HG03135 (cell line): ENCODE measurements at regions not wholly inside any gene's neighbourhood (a gene's known extent, or its start where the extent isn't known, plus 50 kb on each side); places are given as distances from the start of the nearest gene placed in this dataset.

Experiments
- ATAC-seq: cut with Tn5 transposase; IDR thresholded peaks from one replicate; pipeline ENCODE4 v1.9.1; 2021; ENCODE audit warnings: mild to moderate bottlenecking, moderate library complexity; ENCODE audit not compliant: unreplicated experiment

DNA sequence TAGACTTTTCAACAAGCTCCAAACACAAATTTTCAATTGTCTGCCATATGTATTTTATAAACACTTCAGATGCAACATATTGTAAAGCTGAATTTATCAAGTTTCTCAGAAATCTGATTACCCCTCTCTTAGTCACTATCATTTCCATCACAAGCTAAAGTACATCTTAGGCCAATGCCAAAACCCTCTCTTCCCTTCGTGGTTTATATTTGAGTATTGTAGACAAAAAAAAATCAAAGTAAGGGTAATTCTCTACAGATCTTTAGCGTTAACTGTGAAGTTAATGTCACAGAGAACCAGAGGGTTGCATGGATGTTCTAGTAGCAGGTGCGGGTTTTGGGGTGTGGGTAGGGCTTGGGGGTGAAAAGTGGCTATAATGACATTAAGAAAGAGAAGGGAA lies 387.7 kb upstream of the PTGER4 start:
- ATAC-seq = no peak

DNA sequence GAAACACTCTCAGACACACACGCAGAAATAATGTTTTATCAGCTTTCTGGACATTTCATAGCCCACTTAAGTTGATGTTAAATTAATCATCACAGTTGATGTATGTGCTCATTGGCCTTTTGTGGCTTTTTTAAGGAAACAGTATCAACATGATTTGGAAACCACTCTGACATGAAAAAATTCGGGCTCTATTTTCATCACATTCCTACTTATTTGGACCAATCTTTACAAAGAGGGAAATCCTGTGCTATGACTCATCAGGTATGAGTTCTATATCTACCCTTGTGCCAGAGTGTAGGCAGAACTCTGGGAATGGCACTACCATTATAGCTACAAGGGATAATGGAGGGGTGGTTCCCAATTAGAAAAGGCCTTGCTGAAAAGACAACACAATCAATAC lies 388.4 kb upstream of the PTGER4 start:
- ATAC-seq = no peak

DNA sequence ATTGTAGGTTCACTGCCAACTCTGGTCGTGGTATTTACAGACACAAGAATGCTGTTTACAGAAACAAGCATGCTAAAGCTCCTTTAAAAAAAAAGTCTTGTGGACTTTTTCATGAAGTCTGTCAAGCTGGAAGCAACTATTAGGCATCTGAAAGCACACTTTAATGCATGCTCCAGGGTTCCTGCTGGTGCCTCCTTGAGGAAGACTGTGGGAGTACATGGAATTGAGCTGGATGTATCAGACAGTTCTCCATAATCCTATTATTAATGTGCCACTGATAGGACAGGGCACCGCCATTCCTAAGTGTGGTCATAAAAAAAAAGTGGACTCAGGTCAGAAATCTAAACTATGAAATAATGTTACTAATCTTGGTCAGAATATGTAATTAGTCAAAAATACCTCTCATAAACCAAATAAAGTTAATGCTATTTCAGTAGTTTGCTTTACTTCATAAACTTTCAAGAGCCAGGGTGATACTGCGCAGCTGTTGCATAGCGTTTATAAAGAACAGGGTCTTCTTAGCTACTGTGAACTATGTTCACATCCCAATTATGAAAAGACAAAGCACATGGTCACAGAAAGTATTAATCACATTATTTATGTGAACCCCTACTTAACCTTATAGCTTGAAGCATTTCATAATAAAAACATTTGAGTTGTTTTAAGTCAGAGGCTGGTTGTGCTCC lies 390.8 kb upstream of the PTGER4 start:
- no peak for ATAC-seq

DNA sequence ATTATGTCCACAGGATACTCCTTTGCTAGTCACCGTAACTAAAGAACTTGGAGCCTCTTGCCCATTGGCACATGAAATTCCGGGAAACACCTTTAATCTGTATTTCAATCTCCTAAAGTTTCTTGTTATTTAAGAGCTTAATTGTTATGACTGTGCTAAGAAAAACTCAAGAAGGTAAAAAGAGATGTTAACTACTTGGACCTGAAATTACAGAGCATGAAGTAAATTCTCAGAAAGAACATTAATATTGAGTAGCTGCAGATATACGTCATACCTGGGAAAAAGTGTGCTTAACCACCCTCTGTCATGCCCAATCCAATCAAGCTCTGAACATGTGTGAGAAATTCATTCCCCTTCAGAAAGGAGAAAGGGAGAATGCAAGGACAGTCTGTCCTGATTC lies 394.9 kb upstream of the PTGER4 start:
- no peak for ATAC-seq

DNA sequence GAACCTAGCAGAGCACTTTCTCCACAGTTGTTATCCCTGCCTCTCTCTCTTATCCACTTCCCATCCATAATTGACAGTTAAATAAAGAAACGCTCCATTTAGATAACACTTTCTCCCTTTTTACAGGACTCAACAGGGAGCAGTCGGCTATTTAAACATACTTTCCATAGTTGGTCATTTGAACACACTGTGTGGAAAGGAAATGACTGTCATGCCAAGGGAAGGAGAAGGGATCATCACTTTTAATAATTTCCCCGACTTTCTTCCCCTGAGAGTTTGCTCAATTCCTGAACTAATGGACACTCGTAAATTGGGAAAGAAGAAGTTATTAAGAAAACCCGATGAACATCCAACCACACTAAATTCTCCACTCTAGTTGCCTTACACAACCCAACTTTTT lies 400.8 kb upstream of the PTGER4 start:
- ATAC-seq = no peak

DNA sequence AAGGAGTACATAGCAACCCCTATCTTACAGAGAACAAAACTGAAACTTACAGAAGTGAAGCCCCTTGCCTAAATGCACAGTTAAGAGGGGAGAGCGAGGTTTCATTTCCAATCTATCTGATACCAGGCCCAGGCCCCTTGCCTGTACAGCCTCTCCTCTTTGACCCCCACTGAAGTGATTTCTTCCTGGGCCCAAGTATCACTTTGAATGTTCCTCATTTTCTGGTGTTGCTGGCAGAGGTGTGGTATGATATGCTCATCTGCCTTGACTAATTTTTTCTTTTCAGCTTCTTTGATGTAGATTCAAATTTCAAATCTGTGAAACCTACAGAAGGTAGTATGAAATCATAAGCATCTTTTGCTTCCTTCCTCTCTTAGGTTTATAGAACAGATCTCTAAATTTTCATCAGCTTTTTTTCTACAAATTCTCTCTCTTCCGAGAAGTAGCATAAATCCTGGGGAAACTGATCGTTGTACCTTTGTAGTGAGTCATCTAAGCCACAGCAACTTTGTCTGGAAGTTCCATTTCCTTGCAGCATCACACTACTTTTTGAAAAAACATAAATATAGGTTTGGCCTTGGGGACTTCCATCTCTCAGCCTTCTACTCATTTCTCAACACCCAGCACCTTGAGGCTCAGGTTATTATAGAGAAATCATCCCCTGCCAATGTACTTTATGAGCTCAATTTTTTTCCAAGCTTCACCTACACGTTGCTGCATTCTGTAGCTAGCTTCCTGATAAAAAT lies 402.4 kb upstream of the PTGER4 start:
- peak; percentile 47 for ATAC-seq

DNA sequence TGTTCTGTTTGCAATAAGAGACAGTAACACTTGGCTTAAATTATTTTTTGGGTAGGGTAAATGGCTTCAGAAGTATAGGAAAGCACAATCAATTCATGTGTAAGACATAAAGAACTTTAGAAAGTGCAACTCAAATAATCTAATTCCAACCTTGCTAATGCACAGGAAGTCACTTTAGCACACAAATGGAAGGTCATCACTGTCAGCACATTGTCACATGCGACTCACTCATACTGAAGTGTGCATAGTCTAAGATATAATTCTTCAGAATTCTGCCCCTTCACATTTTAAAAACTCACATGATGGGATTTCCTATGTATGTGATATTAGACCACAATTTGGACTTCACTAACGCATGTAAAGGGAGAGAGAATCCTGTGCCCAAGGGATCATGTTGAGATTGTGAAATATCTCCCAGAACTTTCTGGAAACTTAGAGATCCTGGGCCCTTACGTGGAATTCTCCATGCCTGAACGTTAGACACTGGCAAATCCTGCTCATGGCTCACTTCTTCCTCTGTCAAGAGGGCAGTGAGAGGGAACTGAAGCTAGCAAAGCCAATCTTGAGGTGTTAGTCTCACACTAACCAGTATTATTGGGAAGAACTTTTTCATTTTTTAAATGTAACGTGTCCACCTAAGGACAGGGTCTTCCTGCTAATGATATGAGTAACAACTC lies 403.2 kb upstream of the PTGER4 start:
- peak; percentile 18 for ATAC-seq

DNA sequence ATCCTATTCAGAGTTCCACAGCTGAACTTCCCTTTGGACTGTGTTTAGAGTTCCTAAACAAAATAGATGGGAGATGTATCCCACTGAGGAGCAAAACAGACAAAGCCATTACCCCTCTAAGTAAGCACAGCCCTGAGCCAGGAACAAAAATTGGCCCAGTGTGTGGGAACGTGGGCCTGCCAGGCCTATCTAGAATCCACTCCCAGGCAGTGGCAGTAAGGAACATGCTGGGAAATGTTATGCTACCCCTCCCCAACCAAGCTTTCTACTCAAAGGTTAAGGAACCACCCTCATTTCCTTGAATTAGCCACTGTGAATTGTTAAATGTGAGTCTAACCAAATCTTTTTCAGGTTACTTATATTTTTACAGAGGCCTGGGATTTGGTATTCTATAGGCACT lies 405.1 kb upstream of the PTGER4 start:
- ATAC-seq = no peak

DNA sequence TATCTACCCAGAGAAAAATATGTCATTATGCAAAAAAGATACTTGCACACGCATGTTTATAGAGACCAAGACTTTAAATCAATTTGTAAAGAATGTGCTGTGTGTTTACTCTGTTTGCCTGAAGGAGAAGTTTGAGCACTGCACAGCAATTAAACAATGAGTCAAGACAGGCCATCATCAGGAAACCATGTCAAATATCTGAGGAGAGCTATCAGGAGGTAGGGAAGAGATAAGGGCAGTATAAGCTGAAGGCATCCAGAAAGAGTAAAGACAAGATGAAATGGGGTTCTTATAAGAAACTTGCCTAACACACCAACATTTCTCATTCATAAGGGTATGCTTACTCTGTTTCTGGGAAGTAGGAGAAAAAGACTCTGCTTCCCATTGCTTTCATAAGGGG lies 405.8 kb upstream of the PTGER4 start:
- ATAC-seq = no peak

DNA sequence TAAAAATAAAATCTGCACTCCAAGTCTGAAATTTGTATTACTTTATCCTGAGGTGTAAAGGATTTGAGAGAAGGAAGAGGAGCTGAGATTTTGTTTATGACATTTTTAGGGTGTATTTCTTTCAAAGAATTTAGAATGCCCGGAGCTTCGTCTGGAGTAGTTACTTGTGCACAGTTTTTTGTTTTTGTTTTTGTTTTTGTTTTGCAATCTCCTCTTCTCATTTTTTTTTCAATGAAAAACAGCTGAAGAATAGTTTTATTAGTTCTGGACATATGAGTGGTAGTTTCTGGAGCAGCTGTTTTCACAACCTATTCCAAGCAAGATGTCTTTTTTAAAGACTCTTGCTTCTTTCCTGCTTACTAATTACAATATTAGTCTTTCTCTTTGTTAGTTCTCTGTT lies 408.2 kb upstream of the PTGER4 start:
- ATAC-seq = no peak

DNA sequence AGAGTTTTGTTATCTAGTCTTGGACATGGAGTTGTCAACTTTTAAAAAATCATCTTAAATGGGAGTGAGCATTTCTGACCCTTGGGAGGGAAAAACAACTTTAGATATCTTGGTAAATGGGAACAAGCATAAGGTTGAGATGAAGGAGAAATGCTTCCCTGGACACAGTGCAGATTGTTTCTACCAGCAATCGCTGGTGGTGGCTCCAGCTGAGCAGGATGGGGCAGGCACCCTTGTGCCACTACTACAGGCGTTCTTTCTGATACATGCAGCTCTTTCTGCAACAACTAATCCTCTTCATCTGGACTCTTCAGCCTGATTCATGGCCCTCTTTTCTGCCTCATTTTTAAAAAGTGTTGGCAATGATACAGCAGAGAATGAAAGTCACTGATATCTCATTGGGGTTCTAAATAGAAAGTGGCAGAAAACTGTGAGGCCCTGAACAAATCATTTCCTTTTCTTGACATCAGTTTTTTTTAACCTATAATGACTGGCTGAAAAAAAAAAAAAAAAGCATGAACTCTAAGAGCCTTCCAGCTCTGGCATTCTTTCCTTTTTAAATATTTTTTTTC lies 409.4 kb upstream of the PTGER4 start:
- ATAC-seq = no peak

DNA sequence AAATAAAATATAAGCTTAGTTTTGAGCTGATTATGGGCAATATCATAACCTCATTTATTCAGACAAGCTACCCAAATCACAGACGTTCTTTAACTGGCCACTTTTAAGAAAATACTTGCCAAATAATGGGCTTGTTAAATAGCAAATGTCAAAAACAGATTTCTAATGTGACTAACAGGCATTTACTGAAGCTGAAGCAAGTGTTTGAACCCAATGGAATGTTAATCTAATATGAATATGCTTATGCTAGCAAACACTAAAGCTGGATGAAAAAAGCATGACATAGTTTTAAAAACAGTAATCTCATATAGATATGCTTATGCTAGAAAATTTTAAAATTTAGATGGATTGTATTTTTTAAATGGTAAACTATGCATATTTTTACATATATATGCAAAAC lies 411.6 kb upstream of the PTGER4 start:
- ATAC-seq = no peak

DNA sequence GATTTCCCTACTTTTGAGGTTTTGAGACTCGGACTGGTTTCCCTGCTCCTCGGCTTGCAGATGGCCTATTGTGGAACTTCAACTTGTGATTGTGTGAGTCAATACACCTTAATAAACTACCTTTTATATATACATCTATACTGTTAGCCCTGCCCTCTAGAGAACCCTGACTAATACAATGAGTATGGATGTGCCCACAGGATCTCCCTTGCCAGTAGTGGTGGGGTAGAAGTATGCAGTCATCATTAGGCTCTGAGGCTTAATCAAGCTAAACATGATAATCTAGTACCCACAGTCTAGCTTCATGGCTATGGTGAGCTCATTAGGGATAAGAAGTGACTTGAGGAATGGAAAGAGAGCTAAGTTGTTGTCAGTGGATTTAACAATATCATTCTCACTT lies 412.8 kb upstream of the PTGER4 start:
- no peak for ATAC-seq

DNA sequence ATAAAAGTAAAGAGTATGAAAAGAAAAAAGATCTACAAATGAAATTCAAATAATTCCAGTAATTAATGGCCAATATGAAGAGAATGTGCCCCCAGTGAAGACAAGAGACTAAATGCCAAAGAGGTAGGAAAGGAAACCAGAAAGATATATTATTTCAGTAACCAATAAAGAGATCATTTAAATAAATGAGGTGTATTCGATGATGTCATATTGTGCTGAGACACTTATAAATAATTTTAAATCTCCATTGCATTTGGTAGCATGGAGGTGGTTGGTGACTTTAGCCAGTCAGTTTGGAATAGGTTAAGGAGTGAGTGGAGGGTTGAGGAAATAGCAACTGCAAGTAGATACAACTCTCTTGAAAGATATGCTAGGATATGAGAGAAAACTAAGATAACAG lies 417.7 kb upstream of the PTGER4 start:
- ATAC-seq = no peak

DNA sequence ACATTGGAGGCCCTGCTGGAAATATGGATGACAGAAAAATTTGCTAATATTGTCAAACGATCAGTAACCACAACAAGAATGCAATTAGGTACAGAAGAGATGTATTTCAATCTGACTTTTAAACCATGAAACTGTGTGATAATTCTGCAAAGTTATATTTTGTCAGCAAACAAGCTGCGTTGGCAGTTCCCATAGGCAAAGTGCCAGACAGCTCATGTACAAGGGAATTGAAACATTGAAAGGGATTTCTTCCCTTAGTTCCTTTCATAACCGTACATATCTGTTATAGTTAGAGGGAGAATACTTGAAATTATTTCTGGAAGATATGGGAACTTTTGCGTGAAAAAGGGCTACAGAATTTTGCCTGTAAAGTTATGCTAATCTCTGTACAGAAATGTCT lies 419.4 kb upstream of the PTGER4 start:
- ATAC-seq = no peak

DNA sequence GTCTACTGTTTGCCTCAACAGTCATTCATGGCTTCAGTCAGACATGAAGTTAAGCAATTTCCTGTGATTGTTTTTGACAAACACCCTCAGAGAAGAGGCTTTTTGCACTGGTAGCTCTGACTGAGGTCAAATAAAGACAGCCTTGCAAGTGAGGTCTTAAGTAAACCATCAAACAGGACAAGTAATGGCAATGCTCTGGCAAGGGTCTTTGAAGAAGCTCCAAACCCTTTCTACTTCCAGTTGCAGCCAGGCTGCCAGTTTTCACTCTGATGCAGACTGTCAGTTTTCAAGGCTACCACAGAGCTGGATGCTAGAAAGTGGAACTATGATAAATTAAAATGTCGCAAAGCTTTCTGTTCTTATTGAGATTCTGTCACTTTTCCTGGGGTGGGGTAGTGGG lies 421.5 kb upstream of the PTGER4 start:
- ATAC-seq = no peak

DNA sequence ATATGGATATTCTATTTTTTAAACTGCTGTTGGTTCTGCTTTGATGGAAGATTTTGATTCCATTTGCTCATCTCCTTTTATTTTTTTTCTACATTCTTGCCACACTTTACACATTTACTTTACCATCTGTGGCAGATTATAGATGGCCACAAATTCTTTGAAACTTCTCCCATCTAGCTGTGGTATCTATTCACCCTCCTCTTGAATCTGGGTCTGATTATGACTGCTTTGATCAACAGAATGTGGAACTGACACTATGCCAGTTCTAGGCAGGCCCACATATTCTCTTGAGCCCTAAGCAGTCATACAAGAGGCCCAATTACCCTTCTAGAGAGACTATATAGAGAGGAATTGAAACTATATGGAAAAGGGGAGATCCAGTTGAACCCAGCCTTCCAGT lies 439.0 kb upstream of the PTGER4 start:
- ATAC-seq = no peak

DNA sequence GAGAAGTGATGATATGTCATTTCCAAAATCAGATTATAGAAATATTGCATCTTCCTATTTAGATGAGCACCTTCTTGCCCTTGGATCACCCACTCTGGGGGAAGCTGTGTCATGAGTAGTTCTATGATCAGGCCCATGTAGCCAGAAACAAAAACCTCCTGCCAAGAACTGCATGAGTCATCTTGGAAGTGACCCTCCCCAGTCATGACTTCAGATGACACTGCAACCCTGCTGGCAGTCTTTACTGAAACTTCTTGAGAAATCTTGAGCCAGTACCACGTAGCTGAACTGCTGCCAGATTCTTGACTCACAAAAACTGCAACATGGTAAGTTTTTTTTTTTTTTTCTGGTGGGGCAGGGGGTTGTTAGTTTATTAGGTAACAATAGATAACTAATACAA lies 439.6 kb upstream of the PTGER4 start:
- no peak for ATAC-seq

DNA sequence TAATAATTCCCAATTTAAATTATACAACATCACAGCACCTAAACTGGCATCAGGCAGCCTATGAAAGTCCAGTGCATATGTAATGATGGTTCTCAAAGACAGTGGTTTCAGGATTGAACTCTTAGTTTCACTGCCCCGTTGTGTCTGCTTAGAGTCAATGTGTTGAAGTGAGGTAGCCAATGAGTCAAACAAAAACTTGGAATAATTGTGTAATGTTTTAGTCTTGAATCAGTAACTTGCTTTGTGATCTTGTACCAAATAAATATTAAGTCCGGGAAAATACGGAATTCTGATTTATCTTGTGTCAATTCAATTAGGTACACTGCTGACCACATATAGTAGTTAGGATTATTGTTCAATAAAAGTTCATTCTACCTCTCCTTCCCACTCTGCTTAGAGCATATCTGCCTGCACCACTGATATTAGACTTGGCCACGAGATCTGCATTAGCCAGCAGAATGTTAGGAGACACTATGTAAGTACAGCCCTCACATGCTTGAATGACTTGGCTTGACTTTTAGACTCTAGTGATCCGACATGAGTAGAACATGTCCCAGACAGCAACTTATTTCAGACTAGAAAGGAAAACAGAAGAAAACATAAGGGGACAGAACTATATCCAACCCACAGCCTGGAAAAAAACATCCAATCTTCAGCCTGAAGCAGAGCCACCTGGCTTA lies 441.5 kb upstream of the PTGER4 start:
- no peak for ATAC-seq

DNA sequence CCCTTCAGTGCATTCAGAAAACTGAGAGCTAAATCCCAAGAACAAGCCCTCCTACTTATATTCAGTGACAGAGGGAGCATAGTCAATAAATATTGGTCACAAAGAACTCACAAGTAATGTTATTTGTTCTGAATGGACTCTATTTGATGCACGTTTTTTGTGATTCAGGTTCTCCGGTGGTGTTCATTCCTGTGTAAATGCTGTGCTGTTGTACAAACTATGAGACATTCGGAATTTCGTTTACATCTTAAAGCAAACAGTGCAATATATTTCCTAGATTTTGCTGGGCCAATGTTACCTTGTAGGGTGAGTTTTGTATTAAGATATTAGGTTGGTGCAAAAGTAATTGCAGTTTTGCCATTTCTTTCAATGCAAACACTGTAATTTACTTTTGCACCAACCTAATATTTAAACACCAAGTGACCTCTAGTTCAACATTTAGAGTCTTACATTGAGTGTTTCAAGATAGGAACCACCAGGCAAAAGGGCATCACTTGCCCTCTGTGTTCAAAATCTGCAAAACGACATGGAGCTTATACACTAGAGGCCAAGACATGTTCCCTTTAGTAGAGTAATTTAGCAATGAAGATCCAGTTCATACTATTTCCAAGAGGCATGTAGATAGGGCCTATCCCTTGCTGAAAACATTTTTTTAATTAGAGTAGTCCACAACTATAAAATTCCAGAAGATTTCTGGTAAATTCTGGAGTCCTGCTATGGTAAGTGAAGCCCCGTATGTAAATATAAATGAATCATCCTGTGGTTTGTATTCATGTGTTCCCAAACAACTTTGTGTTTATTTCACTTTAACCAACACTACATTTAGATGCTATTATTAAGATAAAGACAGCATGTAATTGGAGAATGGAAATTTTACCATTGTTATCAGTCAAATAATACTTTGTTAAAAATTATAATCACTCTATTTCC lies 444.0 kb upstream of the PTGER4 start:
- ATAC-seq = no peak
